GM04504 (cell line): ENCODE measurements at regions not wholly inside any gene's neighbourhood (a gene's known extent, or its start where the extent isn't known, plus 50 kb on each side); places are given as distances from the start of the nearest gene placed in this dataset.

Source experiments
- DNase-seq: peaks from one replicate; pipeline ENCODE4 v3.0.0-alpha.2; 2012; ENCODE audit warnings: low read depth

- peak; percentile 11 for DNase-seq
These were observed 58.2 kb upstream of the DKK2 start for GRCh38 chr4:107094332-107094731.
